SK-N-SH treated with all-trans-retinoic acid at 6 μM for 48 hours (cell line): ENCODE measurements at regions not wholly inside any gene's neighbourhood (a gene's known extent, or its start where the extent isn't known, plus 50 kb on each side); places are given as distances from the start of the nearest gene placed in this dataset.

ENCODE experiments used
- ARNTL ChIP-seq: fragments of 450-650 bp; formaldehyde crosslinking; IDR thresholded peaks from 2 replicates; pipeline ENCODE4 v1.5.0; 2020; ENCODE audit warnings: low read depth, mild to moderate bottlenecking, moderate library complexity, borderline replicate concordance
- CREB5 ChIP-seq: fragments of 250-450 bp; sonication (Bioruptor Pico); IDR thresholded peaks from 2 replicates; pipeline ENCODE4 v1.5.1; 2020; ENCODE audit warnings: low read depth, mild to moderate bottlenecking, moderate library complexity
- ESRRG ChIP-seq: fragments of 250-450 bp; sonication (Bioruptor Pico); IDR thresholded peaks from 2 replicates; pipeline ENCODE4 v1.6.1; 2021; ENCODE audit warnings: mild to moderate bottlenecking
- ISL1 ChIP-seq: fragments of 250-450 bp; sonication (Bioruptor Pico); IDR thresholded peaks from 2 replicates; pipeline ENCODE4 v2.1.2; 2022; ENCODE audit warnings: mild to moderate bottlenecking, moderate library complexity
- PATZ1 ChIP-seq: fragments of 250-450 bp; sonication (Bioruptor Pico); IDR thresholded peaks from 2 replicates; pipeline ENCODE4 v1.8.0; 2020; ENCODE audit warnings: mild to moderate bottlenecking, moderate library complexity, borderline replicate concordance
- PPARA ChIP-seq: fragments of 250-450 bp; sonication (Bioruptor Pico); IDR thresholded peaks from 2 replicates; pipeline ENCODE4 v1.5.0; 2020; ENCODE audit warnings: mild to moderate bottlenecking, borderline replicate concordance
- ZC3H10 ChIP-seq: fragments of 250-450 bp; sonication (Bioruptor Pico); IDR thresholded peaks from 2 replicates; pipeline ENCODE4 v1.5.1; 2021; ENCODE audit warnings: mild to moderate bottlenecking, moderate library complexity
- ZFP3 ChIP-seq: fragments of 250-450 bp; sonication (Bioruptor Pico); IDR thresholded peaks from 2 replicates; pipeline ENCODE4 v1.5.0; 2020; ENCODE audit warnings: mild to moderate bottlenecking, moderate library complexity

- TF ChIP-seq PPARA (no peak), PATZ1 (no peak), ZC3H10 (no peak), ARNTL (CRISPR knock-in tag) (no peak), ZFP3 (no peak), CREB5 (CRISPR knock-in tag) (no peak), ISL1 (CRISPR knock-in tag) (no peak), ESRRG (CRISPR knock-in tag) (no peak)
Measured at GRCh38 chr7:25759748-25760147, 392.2 kb upstream of the NFE2L3 start.
